Keratinocyte (primary cell): ENCODE measurements at regions not wholly inside any gene's neighbourhood (a gene's known extent, or its start where the extent isn't known, plus 50 kb on each side); places are given as distances from the start of the nearest gene placed in this dataset.

ENCODE experiments used
- DNase-seq: peaks from one replicate; pipeline ENCODE4 v3.0.0-alpha.2; 2011; ENCODE audit warnings: low read depth, missing footprints, low spot score
- FAIRE-seq: peaks from 2 replicates; lab custom pipeline; 2011; peaks lifted over from hg19 to GRCh38; lab: Jason Lieb, UNC
- H2AFZ ChIP-seq: 2 replicates; pipeline ENCODE4 v1.6.0; 2012; ENCODE audit warnings: low read length, control low read depth, inconsistent platforms; ENCODE audit not compliant: control insufficient read depth
- H3K27ac ChIP-seq: 2 replicates; pipeline ENCODE4 v1.5.1; 2011; ENCODE audit warnings: low read length; ENCODE audit not compliant: control insufficient read depth, insufficient read depth
- H3K27me3 ChIP-seq: 3 replicates; pipeline ENCODE4 v1.6.0; 2011; ENCODE audit warnings: low read length; ENCODE audit not compliant: control insufficient read depth, insufficient read depth; ENCODE audit errors: extremely low read depth
- H3K36me3 ChIP-seq, 2 experiments: 2 replicates in 1 of 2; 3 replicates in 1 of 2; pipeline ENCODE4 v1.5.1; 2011; ENCODE audit warnings: low read length in 2 of 2, mild to moderate bottlenecking in 1 of 2; ENCODE audit not compliant: control insufficient read depth in 2 of 2, insufficient read depth in 2 of 2; ENCODE audit errors: extremely low read depth in 1 of 2
- H3K4me1 ChIP-seq: 3 replicates; pipeline ENCODE4 v1.5.1; 2011; ENCODE audit warnings: low read length; ENCODE audit not compliant: control insufficient read depth, insufficient read depth; ENCODE audit errors: extremely low read depth
- H3K4me2 ChIP-seq: 3 replicates; pipeline ENCODE4 v1.6.0; 2011; ENCODE audit warnings: low read depth, low read length; ENCODE audit not compliant: control insufficient read depth, insufficient read depth; ENCODE audit errors: extremely low read depth
- H3K4me3 ChIP-seq, 3 experiments: fragments of 200-600 bp in 1 of 3; sonication (generic) in 1 of 3; 2 replicates in 2 of 3; 3 replicates in 1 of 3; pipeline ENCODE4 v1.5.1; 2011 to 2016; ENCODE audit warnings: low read length in 3 of 3, mild to moderate bottlenecking in 3 of 3, control low read depth in 2 of 3, inconsistent platforms in 1 of 3, low read depth in 1 of 3, mixed read lengths in 1 of 3, mixed run types in 1 of 3, moderate library complexity in 1 of 3; ENCODE audit not compliant: control insufficient read depth in 2 of 3, insufficient read depth in 2 of 3; ENCODE audit errors: extremely low read depth in 1 of 3
- H3K79me2 ChIP-seq: 2 replicates; pipeline ENCODE4 v1.6.0; 2012; ENCODE audit warnings: low read length; ENCODE audit not compliant: control insufficient read depth, insufficient read depth
- H3K9ac ChIP-seq: 3 replicates; pipeline ENCODE4 v1.6.0; 2011; ENCODE audit warnings: low read length; ENCODE audit not compliant: control insufficient read depth, insufficient read depth; ENCODE audit errors: extremely low read depth
- H3K9me1 ChIP-seq: 3 replicates; pipeline ENCODE4 v1.6.0; 2011; ENCODE audit warnings: low read length; ENCODE audit not compliant: control insufficient read depth, insufficient read depth; ENCODE audit errors: extremely low read depth
- H3K9me3 ChIP-seq: 2 replicates; pipeline ENCODE4 v1.5.1; 2012; ENCODE audit warnings: low read depth, low read length; ENCODE audit not compliant: control insufficient read depth
- H4K20me1 ChIP-seq: 3 replicates; pipeline ENCODE4 v1.6.0; 2011; ENCODE audit warnings: low read length; ENCODE audit not compliant: control insufficient read depth, insufficient read depth; ENCODE audit errors: extremely low read depth
- CTCF ChIP-seq, 3 experiments: IDR thresholded peaks in 1 of 3; conservative IDR thresholded peaks in 1 of 3; optimal IDR thresholded peaks in 1 of 3; 2 replicates in 2 of 3; 3 replicates in 1 of 3; pipeline versions ENCODE3 to v1.5.1; 2011; ENCODE audit warnings: low read length in 3 of 3, mild to moderate bottlenecking in 3 of 3, moderate library complexity in 2 of 3, control low read depth in 1 of 3, inconsistent platforms in 1 of 3; ENCODE audit not compliant: insufficient read depth in 2 of 3; ENCODE audit errors: extremely low read depth in 1 of 3
- EZH2 ChIP-seq: IDR thresholded peaks from one replicate; pipeline ENCODE4 v1.6.1; 2012; ENCODE audit warnings: inconsistent platforms, mild to moderate bottlenecking, low read length, moderate library complexity
- dilution Hi-C: fragments of 300-500 bp; cut with MboI; formaldehyde crosslinking; loops from one replicate; pipeline ENCODE4 v1.7.0; 2020; ENCODE audit warnings: low sequenced_read_pairs; ENCODE audit not compliant: extremely low pct_ligation_motif_present

- Histone ChIP-seq H3K4me1 (peaks cover 25% of the 10 kb centered on the region), H4K20me1 (no peaks in the 10 kb centered on the region), H3K27me3 (no peaks in the 10 kb centered on the region), H3K9me3 (no peaks in the 10 kb centered on the region), H3K36me3 (no peaks in the 10 kb centered on the region), H3K9ac (peak overlapping the region; percentile 40), H3K79me2 (no peaks in the 10 kb centered on the region), H3K9me1 (no peaks in the 10 kb centered on the region), H3K27ac (no peak overlapping the region), H3K4me3 (no peak overlapping the region), H2AFZ (peak overlapping the region; percentile 50), H3K4me2 (peak overlapping the region; percentile 68)
- FAIRE-seq (peak; percentile 5), DNase-seq (no peak)
- TF ChIP-seq EZH2 (no peak), CTCF (optimal IDR thresholded peaks at IDR 0.05 in 1 of 3, IDR thresholded peaks at IDR 0.05 in 1 of 3, conservative IDR thresholded peaks at IDR 0.05 in 1 of 3; ENCODE audit: extremely low read depth in 1 of 3, insufficient read depth in 2 of 3, low read length in 3 of 3) (no peak)
- dilution Hi-C loops: no loop called here
These were observed 203.1 kb upstream of the TMEM45B start for GRCh38 chr11:129612447-129612961.

GRCh38 chr11:129613071-129613470 lies 202.6 kb upstream of the TMEM45B start:
- dilution Hi-C loops: no loop called here
- no peak overlapping the region for H2AFZ ChIP-seq
- no peaks in the 10 kb centered on the region for H3K9me3 ChIP-seq
- FAIRE-seq (no peak), DNase-seq (no peak)
- H3K9ac ChIP-seq: no peak overlapping the region
- no peak overlapping the region for H3K4me3 ChIP-seq
- TF ChIP-seq EZH2 (no peak), CTCF (optimal IDR thresholded peaks at IDR 0.05 in 1 of 3, IDR thresholded peaks at IDR 0.05 in 1 of 3, conservative IDR thresholded peaks at IDR 0.05 in 1 of 3; ENCODE audit: extremely low read depth in 1 of 3, insufficient read depth in 2 of 3, low read length in 3 of 3) (no peak)
- no peaks in the 10 kb centered on the region for H3K36me3 ChIP-seq
- H3K27ac ChIP-seq: no peak overlapping the region
- H3K4me2 ChIP-seq: no peak overlapping the region
- H3K27me3 ChIP-seq: no peaks in the 10 kb centered on the region
- H3K9me1 ChIP-seq: no peaks in the 10 kb centered on the region
- H4K20me1 ChIP-seq: no peaks in the 10 kb centered on the region
- no peaks in the 10 kb centered on the region for H3K79me2 ChIP-seq
- H3K4me1 ChIP-seq: peaks cover 25% of the 10 kb centered on the region
